ENCODE measurements at regions not wholly inside any gene's neighbourhood (a gene's known extent, or its start where the extent isn't known, plus 50 kb on each side); places are given as distances from the start of the nearest gene placed in this dataset.

DNA sequence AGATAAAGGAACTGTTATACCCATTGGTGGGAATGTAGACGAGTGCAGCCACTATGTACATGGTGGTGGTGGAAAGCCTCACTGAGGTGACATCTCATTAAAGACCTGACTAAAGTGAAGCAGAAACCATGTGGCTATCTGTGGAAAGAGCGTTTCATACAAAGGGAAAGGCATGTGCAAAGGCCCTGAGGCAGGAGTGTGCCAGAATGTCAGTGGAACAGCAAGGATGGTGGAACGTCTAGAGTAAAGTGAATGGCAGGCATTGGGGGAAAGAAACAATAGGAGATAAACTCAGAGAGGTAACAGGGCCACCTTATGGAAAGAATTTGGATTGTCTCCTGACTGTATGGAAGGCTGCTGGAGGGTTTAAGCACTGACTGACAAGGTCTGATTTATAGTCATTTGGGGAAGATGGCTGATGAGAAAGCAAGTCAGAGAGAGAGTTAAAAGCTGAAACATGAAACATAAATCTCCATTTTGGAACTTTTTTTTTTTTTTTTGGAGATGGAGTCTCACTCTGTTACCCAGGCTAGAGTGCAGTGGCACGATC, 245.7 kb downstream of the STK31 start:
- Histone ChIP-seq H3K4me1 (no peaks in the 10 kb centered on the region), H3K9me3 (no peaks in the 10 kb centered on the region), H3K4me3 (replicated peaks in 1 of 3) (no peak overlapping the region), H3K36me3 (no peaks in the 10 kb centered on the region), H3K27ac (no peak overlapping the region), H3K27me3 (no peaks in the 10 kb centered on the region)
- intact Hi-C loops (cut with DNase I), result no loop called here
- TF ChIP-seq, protein P1, sequence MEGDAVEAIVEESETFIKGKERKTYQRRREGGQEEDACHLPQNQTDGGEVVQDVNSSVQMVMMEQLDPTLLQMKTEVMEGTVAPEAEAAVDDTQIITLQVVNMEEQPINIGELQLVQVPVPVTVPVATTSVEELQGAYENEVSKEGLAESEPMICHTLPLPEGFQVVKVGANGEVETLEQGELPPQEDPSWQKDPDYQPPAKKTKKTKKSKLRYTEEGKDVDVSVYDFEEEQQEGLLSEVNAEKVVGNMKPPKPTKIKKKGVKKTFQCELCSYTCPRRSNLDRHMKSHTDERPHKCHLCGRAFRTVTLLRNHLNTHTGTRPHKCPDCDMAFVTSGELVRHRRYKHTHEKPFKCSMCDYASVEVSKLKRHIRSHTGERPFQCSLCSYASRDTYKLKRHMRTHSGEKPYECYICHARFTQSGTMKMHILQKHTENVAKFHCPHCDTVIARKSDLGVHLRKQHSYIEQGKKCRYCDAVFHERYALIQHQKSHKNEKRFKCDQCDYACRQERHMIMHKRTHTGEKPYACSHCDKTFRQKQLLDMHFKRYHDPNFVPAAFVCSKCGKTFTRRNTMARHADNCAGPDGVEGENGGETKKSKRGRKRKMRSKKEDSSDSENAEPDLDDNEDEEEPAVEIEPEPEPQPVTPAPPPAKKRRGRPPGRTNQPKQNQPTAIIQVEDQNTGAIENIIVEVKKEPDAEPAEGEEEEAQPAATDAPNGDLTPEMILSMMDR (IDR thresholded peaks at IDR 0.05), result no peak
- TF ChIP-seq POLR2A (IDR thresholded peaks at IDR 0.05), result no peak
- WGBS, 2 donors, result 86 to 93% methylated on average over 4 of the region's 4 CpGs
- DNase-seq, result no peak

DNA sequence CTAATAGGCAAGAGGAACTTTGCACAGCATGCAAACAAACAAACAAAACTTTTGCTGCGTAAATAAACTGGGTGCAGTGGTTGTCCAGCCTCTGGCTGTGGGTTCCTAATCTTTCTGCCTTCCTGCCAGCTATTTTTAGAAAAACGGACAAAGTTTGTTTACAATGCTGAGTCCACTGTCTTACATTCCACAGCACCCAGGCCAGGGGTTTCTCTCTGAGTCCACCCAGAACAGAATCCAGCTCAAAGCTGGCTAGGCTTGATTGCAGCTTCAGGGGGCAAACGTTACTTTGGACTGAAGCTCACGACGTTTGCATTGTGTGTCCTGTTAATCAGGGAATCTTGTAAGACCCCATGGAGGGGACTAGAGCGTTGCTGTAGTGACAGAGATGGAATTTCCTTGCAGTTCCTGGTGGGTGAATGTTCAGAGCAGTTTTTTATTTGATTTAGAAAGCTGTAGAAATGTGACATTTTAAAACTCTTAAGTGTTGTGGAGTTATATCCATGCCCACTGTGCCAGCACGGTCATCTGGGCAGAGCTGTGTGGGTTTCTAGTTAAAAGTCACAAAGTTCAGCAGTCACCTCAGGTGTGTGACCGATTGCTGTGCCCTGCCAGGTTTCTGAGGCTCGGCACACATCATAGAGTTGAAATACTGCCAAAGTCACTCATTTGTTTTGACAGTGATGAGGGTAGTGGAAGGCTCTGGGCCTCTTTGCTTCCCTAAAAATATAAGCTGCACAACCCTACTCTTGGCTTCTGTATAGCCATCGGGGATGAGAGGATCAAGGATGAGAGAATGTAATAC, 247.0 kb downstream of the STK31 start:
- WGBS, 2 donors, result 25 to 28% methylated on average over 10 of the region's 10 CpGs
- Histone ChIP-seq H3K4me3 (replicated peaks in 1 of 3) (no peak overlapping the region), H3K36me3 (no peaks in the 10 kb centered on the region), H3K27me3 (no peaks in the 10 kb centered on the region), H3K9me3 (no peaks in the 10 kb centered on the region), H3K4me1 (no peaks in the 10 kb centered on the region), H3K27ac (no peak overlapping the region)
- intact Hi-C loops (cut with DNase I), result no loop called here
- DNase-seq, result peak; percentile 13 to 51
- TF ChIP-seq, protein P1 (IDR thresholded peaks at IDR 0.05), result no peak
- TF ChIP-seq POLR2A (IDR thresholded peaks at IDR 0.05), result no peak

DNA sequence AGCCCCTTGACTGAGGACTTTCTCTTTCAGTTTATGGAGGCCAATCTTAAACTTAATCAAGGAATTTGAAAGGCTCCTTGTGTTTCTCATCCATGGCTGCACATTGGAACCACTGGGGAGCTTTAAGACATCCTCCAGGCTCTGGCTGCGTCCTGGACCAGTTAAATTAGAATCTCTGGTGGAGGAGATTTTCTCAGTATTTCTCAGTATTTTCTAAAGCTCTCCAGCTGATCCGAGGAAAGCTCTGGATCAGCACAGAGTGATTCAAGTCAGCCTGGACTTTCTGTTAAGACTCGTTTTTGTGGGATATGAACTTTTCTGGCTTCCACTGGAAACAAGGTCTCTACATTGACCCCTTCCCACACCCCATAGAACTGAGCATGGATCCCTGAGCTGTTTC, 249.8 kb downstream of the STK31 start:
- Histone ChIP-seq H3K4me3 (replicated peaks in 1 of 3) (no peak overlapping the region), H3K4me1 (no peaks in the 10 kb centered on the region), H3K36me3 (no peaks in the 10 kb centered on the region), H3K27ac (no peak overlapping the region), H3K27me3 (no peaks in the 10 kb centered on the region), H3K9me3 (no peaks in the 10 kb centered on the region)
- 21 to 30% methylated on average over 3 of the region's 3 CpGs for WGBS, 2 donors
- intact Hi-C loops (cut with DNase I), result no loop called here
- TF ChIP-seq POLR2A (IDR thresholded peaks at IDR 0.05), result no peak
- TF ChIP-seq, protein P1 (IDR thresholded peaks at IDR 0.05), result no peak
- peak in 1 of 2 donors; percentile 9 for DNase-seq

DNA sequence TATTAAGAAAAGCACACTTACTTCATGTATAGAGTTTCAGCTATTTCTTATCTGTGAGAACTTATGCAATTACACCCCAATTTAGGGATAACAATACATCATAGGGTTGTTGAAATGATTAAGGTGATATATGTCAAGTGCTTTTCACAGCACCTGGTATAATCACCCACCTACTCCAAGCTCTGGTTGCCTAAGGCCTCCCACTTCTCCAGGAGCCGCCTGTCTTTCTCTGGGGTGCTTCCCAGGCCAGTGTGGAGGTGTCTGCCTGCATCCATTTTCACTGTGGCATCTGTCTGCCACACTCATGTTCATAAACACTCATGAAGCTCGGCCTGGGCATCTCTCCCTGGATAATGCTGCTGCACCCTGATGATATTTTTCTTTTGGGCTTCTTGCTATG, 250.3 kb downstream of the STK31 start:
- intact Hi-C loops (cut with DNase I), result no loop called here
- no peak overlapping the region for H3K27ac ChIP-seq
- H3K9me3 ChIP-seq, result no peaks in the 10 kb centered on the region
- no peaks in the 10 kb centered on the region for H3K4me1 ChIP-seq
- no peak overlapping the region for H3K4me3 ChIP-seq (replicated peaks in 1 of 3)
- H3K27me3 ChIP-seq, result no peaks in the 10 kb centered on the region
- WGBS, 2 donors, result 77 to 84% methylated on average over 2 of the region's 2 CpGs
- no peak for TF ChIP-seq POLR2A (IDR thresholded peaks at IDR 0.05)
- TF ChIP-seq, protein P1 (IDR thresholded peaks at IDR 0.05), result no peak
- DNase-seq, result no peak
- H3K36me3 ChIP-seq, result no peaks in the 10 kb centered on the region

DNA sequence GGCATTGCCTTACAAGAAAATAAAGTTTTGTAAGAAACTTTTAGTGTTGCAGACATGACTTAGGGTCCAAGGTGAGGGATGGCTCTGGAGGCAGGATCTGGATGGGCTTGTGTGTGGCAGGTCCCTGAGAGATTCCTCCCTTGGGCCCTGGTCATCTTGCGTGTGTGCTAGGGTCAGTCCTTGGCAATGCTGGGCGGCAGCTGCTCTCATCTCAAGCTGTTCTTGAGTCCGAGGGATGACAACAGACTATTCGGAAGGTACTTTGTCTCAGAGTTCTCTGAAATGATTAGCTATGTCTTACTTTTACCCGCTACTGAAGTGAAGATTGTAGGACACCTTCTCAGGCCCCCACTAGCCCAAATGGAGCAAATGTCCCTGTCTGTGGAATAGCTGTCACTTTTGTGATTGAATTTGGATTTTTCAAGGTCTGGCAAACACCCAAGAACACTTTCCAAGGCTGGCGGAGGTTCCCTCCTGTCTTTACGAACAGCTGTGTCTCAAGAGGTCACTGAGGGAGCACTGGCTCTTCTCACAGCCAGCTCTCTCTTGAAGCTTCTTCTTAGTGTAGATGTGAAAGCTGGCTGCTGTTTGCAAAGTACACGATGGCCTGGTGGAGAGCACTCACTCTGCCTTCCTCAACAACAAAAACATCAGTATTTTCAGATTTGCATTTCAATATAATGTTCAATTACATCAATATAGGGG, 253.6 kb downstream of the STK31 start:
- no peaks in the 10 kb centered on the region for H3K4me1 ChIP-seq
- TF ChIP-seq POLR2A (IDR thresholded peaks at IDR 0.05), result no peak
- TF ChIP-seq, protein P1 (IDR thresholded peaks at IDR 0.05), result no peak
- no peaks in the 10 kb centered on the region for H3K36me3 ChIP-seq
- no peak for DNase-seq
- WGBS, 2 donors, result 63 to 64% methylated on average over 8 of the region's 8 CpGs
- no peaks in the 10 kb centered on the region for H3K9me3 ChIP-seq
- no peak overlapping the region for H3K27ac ChIP-seq
- intact Hi-C loops (cut with DNase I), result no loop called here
- no peak overlapping the region for H3K4me3 ChIP-seq (replicated peaks in 1 of 3)
- no peaks in the 10 kb centered on the region for H3K27me3 ChIP-seq
